H9 (cell line): ENCODE measurements at regions not wholly inside any gene's neighbourhood (a gene's known extent, or its start where the extent isn't known, plus 50 kb on each side); places are given as distances from the start of the nearest gene placed in this dataset.

Experiments used
- DNase-seq: peaks from one replicate; pipeline ENCODE4 v3.0.0-alpha.2; 2017
- H2AFZ ChIP-seq: one replicate; pipeline ENCODE4 v1.6.1; 2013; ENCODE audit warnings: mild to moderate bottlenecking, low read length, control low read depth, moderate library complexity
- H2AK5ac ChIP-seq: 2 replicates; pipeline ENCODE4 v1.6.1; 2013; ENCODE audit warnings: low read length, control low read depth, mixed read lengths; ENCODE audit not compliant: insufficient read length
- H2BK120ac ChIP-seq: one replicate; pipeline ENCODE4 v1.6.1; 2013; ENCODE audit warnings: low read depth, mild to moderate bottlenecking, low read length, control low read depth, inconsistent platforms; ENCODE audit not compliant: poor library complexity, severe bottlenecking
- H2BK12ac ChIP-seq: 2 replicates; pipeline ENCODE4 v1.6.1; 2013; ENCODE audit warnings: low read length, control low read depth, mixed read lengths, low read depth; ENCODE audit not compliant: insufficient read length
- H2BK15ac ChIP-seq: 2 replicates; pipeline ENCODE4 v1.6.1; 2013; ENCODE audit warnings: low read depth, low read length, control low read depth
- H2BK20ac ChIP-seq: one replicate; pipeline ENCODE4 v1.6.1; 2013; ENCODE audit warnings: low read depth, mild to moderate bottlenecking, low read length, control low read depth, inconsistent platforms; ENCODE audit not compliant: poor library complexity, severe bottlenecking
- H2BK5ac ChIP-seq: 2 replicates; pipeline ENCODE4 v1.6.1; 2013; ENCODE audit warnings: low read length, control low read depth, mixed read lengths; ENCODE audit not compliant: insufficient read length
- H3K14ac ChIP-seq: 2 replicates; pipeline ENCODE4 v1.6.1; 2013; ENCODE audit warnings: low read length, control low read depth; ENCODE audit not compliant: insufficient read depth
- H3K18ac ChIP-seq: 2 replicates; pipeline ENCODE4 v1.6.1; 2013; ENCODE audit warnings: low read depth, mild to moderate bottlenecking, mixed read lengths, low read length, control low read depth; ENCODE audit not compliant: insufficient read length
- H3K23ac ChIP-seq: 2 replicates; pipeline ENCODE4 v1.6.1; 2013; ENCODE audit warnings: low read length, control low read depth, mixed read lengths, low read depth; ENCODE audit not compliant: insufficient read length
- H3K23me2 ChIP-seq: 2 replicates; pipeline ENCODE4 v1.6.1; 2013; ENCODE audit warnings: low read depth, mild to moderate bottlenecking, mixed read lengths, low read length, control low read depth; ENCODE audit not compliant: insufficient read length, poor library complexity, severe bottlenecking
- H3K27ac ChIP-seq: 2 replicates; pipeline ENCODE4 v1.5.1; 2013; ENCODE audit warnings: low read length, control low read depth, mixed read lengths, low read depth; ENCODE audit not compliant: insufficient read length
- H3K27me3 ChIP-seq: 2 replicates; pipeline ENCODE4 v1.6.1; 2013; ENCODE audit warnings: low read length, control low read depth, inconsistent platforms; ENCODE audit not compliant: insufficient read depth
- H3K4ac ChIP-seq: 2 replicates; pipeline ENCODE4 v1.6.1; 2013; ENCODE audit warnings: low read depth, mild to moderate bottlenecking, control low read depth, inconsistent platforms, low read length, moderate library complexity
- H3K4me1 ChIP-seq: 2 replicates; pipeline ENCODE4 v1.6.1; 2013; ENCODE audit warnings: low read length, control low read depth, inconsistent platforms; ENCODE audit not compliant: insufficient read depth
- H3K4me2 ChIP-seq: 2 replicates; pipeline ENCODE4 v1.6.1; 2013; ENCODE audit warnings: low read length, control low read depth, mixed read lengths; ENCODE audit not compliant: insufficient read length, insufficient read depth
- H3K56ac ChIP-seq: 2 replicates; pipeline ENCODE4 v1.6.1; 2013; ENCODE audit warnings: low read depth, mild to moderate bottlenecking, mixed read lengths, low read length, control low read depth; ENCODE audit not compliant: insufficient read length
- H3K79me1 ChIP-seq: 2 replicates; pipeline ENCODE4 v1.6.1; 2013; ENCODE audit warnings: low read depth, mild to moderate bottlenecking, moderate library complexity, low read length, control low read depth, inconsistent platforms; ENCODE audit not compliant: insufficient read depth, poor library complexity, severe bottlenecking
- H3K79me2 ChIP-seq: 2 replicates; pipeline ENCODE4 v1.6.1; 2013; ENCODE audit warnings: low read length, control low read depth, inconsistent platforms; ENCODE audit not compliant: insufficient read depth
- H3K9ac ChIP-seq: 2 replicates; pipeline ENCODE4 v1.6.1; 2013; ENCODE audit warnings: low read length, control low read depth, mixed read lengths; ENCODE audit not compliant: insufficient read length; ENCODE audit errors: extremely low read depth
- H3K9me3 ChIP-seq: one replicate; pipeline ENCODE4 v1.6.1; 2013; ENCODE audit warnings: low read depth, low read length, inconsistent platforms; ENCODE audit not compliant: control insufficient read depth
- H3T11ph ChIP-seq: one replicate; pipeline ENCODE4 v1.6.1; 2013; ENCODE audit warnings: mild to moderate bottlenecking, low read length, control low read depth, inconsistent platforms
- H4K20me1 ChIP-seq: one replicate; pipeline ENCODE4 v1.6.1; 2013; ENCODE audit not compliant: control insufficient read depth, insufficient read length, insufficient read depth
- H4K5ac ChIP-seq: 2 replicates; pipeline ENCODE4 v1.6.1; 2013; ENCODE audit warnings: low read depth, mild to moderate bottlenecking, mixed read lengths, low read length, control low read depth; ENCODE audit not compliant: insufficient read length
- H4K8ac ChIP-seq: replicated peaks from 2 replicates; pipeline ENCODE4 v1.6.1; 2013; ENCODE audit warnings: low read length, control low read depth, mixed read lengths, low read depth; ENCODE audit not compliant: insufficient read length
- H4K91ac ChIP-seq: 2 replicates; pipeline ENCODE4 v1.6.1; 2013; ENCODE audit warnings: low read depth, mild to moderate bottlenecking, moderate library complexity, mixed read lengths, low read length, control low read depth; ENCODE audit not compliant: insufficient read length
- H3K27ac Mint-ChIP-seq, 3 experiments: 2 replicates in 2 of 3; 3 replicates in 1 of 3; pipeline ENCODE4 v1.8.0; 2020 to 2021; ENCODE audit warnings: mixed read lengths in 3 of 3, mild to moderate bottlenecking in 1 of 3, moderate library complexity in 1 of 3
- H3K27me3 Mint-ChIP-seq: 2 replicates; pipeline ENCODE4 v1.8.0; 2021; ENCODE audit warnings: low read depth, mild to moderate bottlenecking, moderate library complexity, mixed read lengths
- H3K36me3 Mint-ChIP-seq, 3 experiments: 2 replicates in 2 of 3; 3 replicates in 1 of 3; pipeline ENCODE4 v1.8.0; 2020 to 2021; ENCODE audit warnings: low read depth in 3 of 3, mixed read lengths in 3 of 3; ENCODE audit not compliant: insufficient read depth in 1 of 3
- H3K4me1 Mint-ChIP-seq, 2 experiments: 2 replicates each; pipeline ENCODE4 v1.8.0; 2020; ENCODE audit warnings: mixed read lengths in 2 of 2
- H3K4me3 Mint-ChIP-seq, 2 experiments: 2 replicates in 1 of 2; 3 replicates in 1 of 2; pipeline ENCODE4 v1.8.0; 2020 to 2021; ENCODE audit warnings: mild to moderate bottlenecking in 2 of 2, mixed read lengths in 2 of 2, moderate library complexity in 1 of 2
- H3K9me3 Mint-ChIP-seq, 2 experiments: 2 replicates in 1 of 2; 3 replicates in 1 of 2; pipeline ENCODE4 v1.8.0; 2020; ENCODE audit warnings: mild to moderate bottlenecking in 2 of 2, mixed read lengths in 2 of 2, moderate library complexity in 1 of 2
- WGBS: extraction: QIAGEN DNeasy Blood & Tissue Kit; methylation state at CpG from one replicate; pipeline ENCODE4 v1.1.7; 2013; ENCODE audit warnings: missing lambda C conversion rate, low lambda C conversion rate, mixed read lengths; ENCODE audit not compliant: insufficient read length; ENCODE audit errors: extremely low coverage; 5-methylcytosine and 5-hydroxymethylcytosine counted together
- TF ChIP-seq, protein P1 (sequence below): fragments of 200-600 bp; sonication (generic); conservative IDR thresholded peaks from 3 replicates; pipeline ENCODE4 v1.8.0; 2021; ENCODE audit warnings: antibody characterized with exemption, mild to moderate bottlenecking

DNA sequence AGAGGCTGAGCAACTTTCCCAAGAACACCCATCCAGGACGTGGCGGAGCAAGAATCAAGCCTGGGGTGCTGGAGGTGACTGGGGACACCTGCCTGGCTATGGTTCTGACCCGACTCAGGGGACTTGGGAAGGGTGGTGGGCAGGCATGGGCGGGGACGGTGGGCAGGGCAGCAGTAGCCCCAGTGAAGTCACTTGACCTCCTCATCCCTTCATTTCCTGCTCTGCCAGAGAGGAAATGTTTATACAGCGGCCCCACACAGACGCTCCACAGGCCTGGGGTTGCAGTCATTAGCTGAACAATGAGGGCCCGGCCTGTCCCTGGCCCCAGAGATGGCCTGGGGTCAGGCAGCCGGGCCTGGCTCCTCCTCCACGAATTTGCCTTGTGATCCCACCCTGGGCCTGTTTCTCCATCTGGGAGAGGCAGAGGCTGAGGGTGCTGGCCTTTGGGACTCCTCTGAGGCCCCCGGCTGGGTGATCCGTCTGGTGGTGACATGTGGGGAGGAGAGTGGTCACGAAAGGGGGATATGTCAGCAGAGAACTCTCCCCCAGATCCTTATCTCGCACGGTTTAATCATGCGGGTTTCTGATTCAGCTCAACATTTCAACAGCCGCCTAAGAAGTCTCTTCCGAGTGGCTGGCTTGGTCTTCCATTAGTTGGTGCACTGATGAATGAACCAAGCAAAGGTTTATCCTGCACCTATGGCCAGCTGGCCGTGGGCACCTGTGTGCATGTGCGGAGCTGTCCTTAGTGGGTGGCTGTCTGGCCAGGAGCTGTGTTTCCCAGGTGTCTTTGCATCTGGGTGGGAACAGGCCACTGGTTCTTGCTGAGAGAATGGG, 175.9 kb downstream of the IRF8 start:
- no peak overlapping the region for H2BK5ac ChIP-seq
- Mint-ChIP-seq H3K4me1 (peaks cover 16 to 18% of the 10 kb centered on the region in 2 experiments), H3K27me3 (peaks cover 11% of the 10 kb centered on the region), H3K4me3 (no peak overlapping the region), H3K27ac (peak overlapping the region in 1 of 3 experiments; percentile 87; a peak in 2 of 7 replicates), H3K9me3 (peaks cover 0 to 2% of the 10 kb centered on the region in 2 experiments; a peak in 1 of 5 replicates), H3K36me3 (no peaks in the 10 kb centered on the region)
- H3K14ac ChIP-seq = no peak overlapping the region
- H3K4me2 ChIP-seq = no peak overlapping the region
- H3K56ac ChIP-seq = no peak overlapping the region
- H3T11ph ChIP-seq = no peak overlapping the region
- no peaks in the 10 kb centered on the region for H4K20me1 ChIP-seq
- no peak overlapping the region for H2BK120ac ChIP-seq
- H2BK12ac ChIP-seq = no peak overlapping the region
- no peaks in the 10 kb centered on the region for H3K79me2 ChIP-seq
- H3K4me1 ChIP-seq = no peaks in the 10 kb centered on the region; the same call in 1 of the 2 replicates
- peak; percentile 82 for DNase-seq
- H4K5ac ChIP-seq = no peak overlapping the region
- H3K79me1 ChIP-seq = no peaks in the 10 kb centered on the region
- no peak overlapping the region for H2AK5ac ChIP-seq
- WGBS = no CpG with 5 or more reads among the region's 20 CpGs
- no peak overlapping the region for H4K91ac ChIP-seq
- H3K9ac ChIP-seq = no peak overlapping the region
- H3K23me2 ChIP-seq = no peaks in the 10 kb centered on the region
- H3K18ac ChIP-seq = no peak overlapping the region
- no peak overlapping the region for H2BK20ac ChIP-seq
- no peak overlapping the region for H4K8ac ChIP-seq
- no peak overlapping the region for H3K23ac ChIP-seq
- no peaks in the 10 kb centered on the region for H3K27me3 ChIP-seq
- no peaks in the 10 kb centered on the region for H3K9me3 ChIP-seq
- H2BK15ac ChIP-seq = no peak overlapping the region
- H2AFZ ChIP-seq = no peak overlapping the region
- H3K27ac ChIP-seq = no peak overlapping the region
- no peak overlapping the region for H3K4ac ChIP-seq
- TF ChIP-seq, protein P1, sequence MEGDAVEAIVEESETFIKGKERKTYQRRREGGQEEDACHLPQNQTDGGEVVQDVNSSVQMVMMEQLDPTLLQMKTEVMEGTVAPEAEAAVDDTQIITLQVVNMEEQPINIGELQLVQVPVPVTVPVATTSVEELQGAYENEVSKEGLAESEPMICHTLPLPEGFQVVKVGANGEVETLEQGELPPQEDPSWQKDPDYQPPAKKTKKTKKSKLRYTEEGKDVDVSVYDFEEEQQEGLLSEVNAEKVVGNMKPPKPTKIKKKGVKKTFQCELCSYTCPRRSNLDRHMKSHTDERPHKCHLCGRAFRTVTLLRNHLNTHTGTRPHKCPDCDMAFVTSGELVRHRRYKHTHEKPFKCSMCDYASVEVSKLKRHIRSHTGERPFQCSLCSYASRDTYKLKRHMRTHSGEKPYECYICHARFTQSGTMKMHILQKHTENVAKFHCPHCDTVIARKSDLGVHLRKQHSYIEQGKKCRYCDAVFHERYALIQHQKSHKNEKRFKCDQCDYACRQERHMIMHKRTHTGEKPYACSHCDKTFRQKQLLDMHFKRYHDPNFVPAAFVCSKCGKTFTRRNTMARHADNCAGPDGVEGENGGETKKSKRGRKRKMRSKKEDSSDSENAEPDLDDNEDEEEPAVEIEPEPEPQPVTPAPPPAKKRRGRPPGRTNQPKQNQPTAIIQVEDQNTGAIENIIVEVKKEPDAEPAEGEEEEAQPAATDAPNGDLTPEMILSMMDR = no peak
